ENCODE measurements at regions not wholly inside any gene's neighbourhood (a gene's known extent, or its start where the extent isn't known, plus 50 kb on each side); places are given as distances from the start of the nearest gene placed in this dataset.

- no peak for TF ChIP-seq CTCF (conservative IDR thresholded peaks at IDR 0.05; ENCODE audit: low read depth, low read length)
- no peak for TF ChIP-seq EZH2phosphoT487 (IDR thresholded peaks at IDR 0.05; ENCODE audit: borderline replicate concordance, low read length)
- TF ChIP-seq EZH2 (IDR thresholded peaks at IDR 0.05; ENCODE audit: low read length, unreplicated experiment) = no peak
Observed at GRCh38 chr20:56698749-56699148, 69.6 kb downstream of the TFAP2C start.

All from PC-3 (cell line).